ENCODE measurements at regions not wholly inside any gene's neighbourhood (a gene's known extent, or its start where the extent isn't known, plus 50 kb on each side); places are given as distances from the start of the nearest gene placed in this dataset.
"Not testable (repeated sequence)": the region's sequence is repeated elsewhere in the genome, so short reads cannot be mapped to it uniquely, and the experiment has no call there.

- no peak for DNase-seq (ENCODE audit: low read depth)
Observed at GRCh38 chr12:75704664-75705063, 193.3 kb upstream of the KRR1 start.

GRCh38 chr12:75704208-75704607 is 192.8 kb upstream of the KRR1 start:
- no peak for DNase-seq (ENCODE audit: low read depth)

GRCh38 chr12:75703131-75703530 is 191.7 kb upstream of the KRR1 start:
- no peak for DNase-seq (ENCODE audit: low read depth)

- no peak for DNase-seq (ENCODE audit: low read depth)
Observed at GRCh38 chr12:75702477-75703093, 191.2 kb upstream of the KRR1 start.

GRCh38 chr12:75701859-75702258 is 190.4 kb upstream of the KRR1 start:
- no peak for DNase-seq (ENCODE audit: low read depth)

- no peak for DNase-seq (ENCODE audit: low read depth)
Observed at GRCh38 chr12:75699728-75700496, 188.5 kb upstream of the KRR1 start.

- no peak for DNase-seq (ENCODE audit: low read depth)
Observed at GRCh38 chr12:75699251-75699650, 187.8 kb upstream of the KRR1 start.

- DNase-seq (ENCODE audit: low read depth) = no peak
Observed at GRCh38 chr12:75698052-75698451, 186.6 kb upstream of the KRR1 start.

- no peak for DNase-seq (ENCODE audit: low read depth)
Observed at GRCh38 chr12:75695926-75696325, 184.5 kb upstream of the KRR1 start.

- no peak for DNase-seq (ENCODE audit: low read depth)
Observed at GRCh38 chr12:75694534-75695268, 183.3 kb upstream of the KRR1 start.

GRCh38 chr12:75692876-75693275 is 181.5 kb upstream of the KRR1 start:
- DNase-seq (ENCODE audit: low read depth) = no peak

- DNase-seq (ENCODE audit: low read depth) = no peak
Observed at GRCh38 chr12:75690296-75690955, 179.0 kb upstream of the KRR1 start.

GRCh38 chr12:75686233-75686632 is 174.8 kb upstream of the KRR1 start:
- DNase-seq (ENCODE audit: low read depth) = not testable (repeated sequence)

GRCh38 chr12:75685617-75686225 is 174.3 kb upstream of the KRR1 start:
- no peak for DNase-seq (ENCODE audit: low read depth)

- no peak for DNase-seq (ENCODE audit: low read depth)
Observed at GRCh38 chr12:75684678-75685616, 173.5 kb upstream of the KRR1 start.

- not testable (repeated sequence) for DNase-seq (ENCODE audit: low read depth)
Observed at GRCh38 chr12:75683995-75684586, 172.7 kb upstream of the KRR1 start.

- DNase-seq (ENCODE audit: low read depth) = no peak
Observed at GRCh38 chr12:75683220-75683619, 171.8 kb upstream of the KRR1 start.

GRCh38 chr12:75677522-75677921 is 166.1 kb upstream of the KRR1 start:
- no peak for DNase-seq (ENCODE audit: low read depth)

GRCh38 chr12:75674393-75674792 is 163.0 kb upstream of the KRR1 start:
- no peak for DNase-seq (ENCODE audit: low read depth)

GRCh38 chr12:75672200-75672599 is 160.8 kb upstream of the KRR1 start:
- DNase-seq (ENCODE audit: low read depth) = no peak

- no peak for DNase-seq (ENCODE audit: low read depth)
Observed at GRCh38 chr12:75670216-75670615, 158.8 kb upstream of the KRR1 start.

Measured in activated T-helper 1 cell treated with Interleukin-2 at 50 U/mL for 16 hours (primary cell).